HG02852 (cell line): ENCODE measurements at regions not wholly inside any gene's neighbourhood (a gene's known extent, or its start where the extent isn't known, plus 50 kb on each side); places are given as distances from the start of the nearest gene placed in this dataset.

Source experiments
- ATAC-seq: cut with Tn5 transposase; IDR thresholded peaks from one replicate; pipeline ENCODE4 v1.9.1; 2021; ENCODE audit warnings: mild to moderate bottlenecking, moderate library complexity; ENCODE audit not compliant: unreplicated experiment

GRCh38 chr3:40979962-40980361 lies 219.3 kb upstream of the CTNNB1 start:
- no peak for ATAC-seq

GRCh38 chr3:40980467-40980866 lies 218.8 kb upstream of the CTNNB1 start:
- ATAC-seq: no peak

- ATAC-seq: no peak
Measured at GRCh38 chr3:40985195-40985594, 214.1 kb upstream of the CTNNB1 start.

- no peak for ATAC-seq
Measured at GRCh38 chr3:40988468-40988867, 210.8 kb upstream of the CTNNB1 start.

GRCh38 chr3:40989141-40990061 lies 209.9 kb upstream of the CTNNB1 start:
- no peak for ATAC-seq

- no peak for ATAC-seq
Measured at GRCh38 chr3:40990062-40990456, 209.2 kb upstream of the CTNNB1 start.

- ATAC-seq: no peak
Measured at GRCh38 chr3:40992023-40992422, 207.3 kb upstream of the CTNNB1 start.

- ATAC-seq: no peak
Measured at GRCh38 chr3:40994611-40995010, 204.7 kb upstream of the CTNNB1 start.

GRCh38 chr3:40995271-40995670 lies 204.0 kb upstream of the CTNNB1 start:
- no peak for ATAC-seq

- no peak for ATAC-seq
Measured at GRCh38 chr3:40996382-40996781, 202.9 kb upstream of the CTNNB1 start.

- ATAC-seq: no peak
Measured at GRCh38 chr3:40996827-40997710, 202.2 kb upstream of the CTNNB1 start.

GRCh38 chr3:40997711-40998519 lies 201.4 kb upstream of the CTNNB1 start:
- no peak for ATAC-seq

- ATAC-seq: no peak
Measured at GRCh38 chr3:40999682-41000081, 199.6 kb upstream of the CTNNB1 start.

GRCh38 chr3:41000471-41000870 lies 198.8 kb upstream of the CTNNB1 start:
- no peak for ATAC-seq

- no peak for ATAC-seq
Measured at GRCh38 chr3:41001556-41001955, 197.7 kb upstream of the CTNNB1 start.

- no peak for ATAC-seq
Measured at GRCh38 chr3:41002104-41002503, 197.2 kb upstream of the CTNNB1 start.

GRCh38 chr3:41007399-41007798 lies 191.9 kb upstream of the CTNNB1 start:
- no peak for ATAC-seq

- ATAC-seq: no peak
Measured at GRCh38 chr3:41011854-41012253, 187.5 kb upstream of the CTNNB1 start.

GRCh38 chr3:41018855-41019254 lies 180.4 kb upstream of the CTNNB1 start:
- no peak for ATAC-seq

GRCh38 chr3:41024031-41024836 lies 175.1 kb upstream of the CTNNB1 start:
- ATAC-seq: no peak
